CD8-positive, alpha-beta memory T cell (primary cell): ENCODE measurements at regions not wholly inside any gene's neighbourhood (a gene's known extent, or its start where the extent isn't known, plus 50 kb on each side); places are given as distances from the start of the nearest gene placed in this dataset.

ENCODE experiments used
- CTCF ChIA-PET: fragments of 350-600 bp; sonication (Branson Sonifier 250); formaldehyde crosslinking; loops from one replicate; lab custom pipeline; 2021; ENCODE audit warnings: antibody characterized with exemption; lab: Charles Lee
- POLR2A ChIA-PET: fragments of 350-600 bp; sonication (Branson Sonifier 250); formaldehyde crosslinking; loops from one replicate; lab custom pipeline; 2021; ENCODE audit warnings: antibody characterized with exemption; lab: Charles Lee
- DNase-seq, 5 donors: peaks; one replicate each; pipeline versions ENCODE4 v3.0.0 to v3.0.0-alpha.2; 2020 to 2022; ENCODE audit warnings: mixed read lengths in 1 of 5
- H3K27ac ChIP-seq: one replicate; pipeline ENCODE4 v1.7.0; 2013; ENCODE audit warnings: low read depth, mild to moderate bottlenecking, low read length, moderate library complexity
- H3K27me3 ChIP-seq: 2 replicates; pipeline ENCODE4 v1.7.0; 2013; ENCODE audit warnings: low read length, mild to moderate bottlenecking; ENCODE audit not compliant: insufficient read depth, poor library complexity, severe bottlenecking
- H3K36me3 ChIP-seq: 2 replicates; pipeline ENCODE4 v1.7.0; 2013; ENCODE audit warnings: mild to moderate bottlenecking, low read length, moderate library complexity; ENCODE audit not compliant: insufficient read depth
- H3K4me1 ChIP-seq: 2 replicates; pipeline ENCODE4 v1.7.0; 2013; ENCODE audit warnings: mild to moderate bottlenecking, low read length, moderate library complexity; ENCODE audit not compliant: insufficient read depth
- H3K4me3 ChIP-seq: 2 replicates; pipeline ENCODE4 v1.7.0; 2013; ENCODE audit warnings: mild to moderate bottlenecking, low read length
- H3K9me3 ChIP-seq: 2 replicates; pipeline ENCODE4 v1.7.0; 2013; ENCODE audit warnings: mild to moderate bottlenecking, low read length
- H3K27ac Mint-ChIP-seq, 8 donors: one replicate each; pipeline ENCODE4 v1.8.0; 2020 to 2021; ENCODE audit warnings: mixed read lengths in 8 of 8, mild to moderate bottlenecking in 6 of 8, inconsistent platforms in 3 of 8, moderate library complexity in 3 of 8
- H3K27me3 Mint-ChIP-seq, 2 donors: one replicate each; pipeline ENCODE4 v1.8.0; 2020 to 2021; ENCODE audit warnings: mixed read lengths in 2 of 2, mild to moderate bottlenecking in 1 of 2, moderate library complexity in 1 of 2
- H3K36me3 Mint-ChIP-seq, 3 donors: one replicate each; pipeline ENCODE4 v1.8.0; 2020 to 2021; ENCODE audit warnings: mixed read lengths in 3 of 3, inconsistent platforms in 1 of 3, mild to moderate bottlenecking in 1 of 3
- H3K4me1 Mint-ChIP-seq, 3 donors: one replicate each; pipeline ENCODE4 v1.8.0; 2020 to 2021; ENCODE audit warnings: mixed read lengths in 3 of 3, inconsistent platforms in 1 of 3, mild to moderate bottlenecking in 1 of 3
- H3K4me3 Mint-ChIP-seq, 7 donors: one replicate each; pipeline ENCODE4 v1.8.0; 2020 to 2021; ENCODE audit warnings: mixed read lengths in 7 of 7, mild to moderate bottlenecking in 6 of 7, moderate library complexity in 4 of 7, inconsistent platforms in 2 of 7
- H3K9me3 Mint-ChIP-seq, 5 donors: one replicate each; pipeline ENCODE4 v1.8.0; 2020 to 2022; ENCODE audit warnings: mixed read lengths in 5 of 5, mild to moderate bottlenecking in 3 of 5, moderate library complexity in 2 of 5, inconsistent platforms in 1 of 5

DNA sequence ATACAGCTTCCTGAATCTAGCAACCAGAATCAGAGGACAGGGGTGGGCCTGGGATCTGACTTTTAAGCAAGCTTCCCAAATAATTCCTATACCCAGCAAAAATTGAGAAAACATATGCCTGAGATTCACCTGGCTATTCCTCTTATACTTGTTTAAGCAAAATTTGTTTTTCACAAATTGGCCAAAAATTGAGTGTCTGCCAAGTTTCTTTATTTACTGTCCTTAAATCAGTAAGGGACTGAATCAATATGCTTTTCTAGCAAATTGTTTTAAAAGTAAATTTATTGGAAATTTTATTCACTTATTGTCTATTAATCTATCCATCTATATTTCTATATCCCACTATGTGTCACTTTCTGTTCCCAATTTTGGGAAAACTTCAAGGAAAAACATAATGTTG is 337.0 kb upstream of the ZNF804A start:
- no peak overlapping the region for H3K27ac ChIP-seq
- no peak overlapping the region for H3K4me3 ChIP-seq
- H3K27me3 ChIP-seq: no peaks in the 10 kb centered on the region
- no peak overlapping the region for H3K27ac Mint-ChIP-seq
- DNase-seq: no peak
- H3K36me3 Mint-ChIP-seq: no peaks in the 10 kb centered on the region
- no peaks in the 10 kb centered on the region for H3K4me1 ChIP-seq
- H3K27me3 Mint-ChIP-seq: no peaks in the 10 kb centered on the region
- no peaks in the 10 kb centered on the region for H3K36me3 ChIP-seq
- no peaks in the 10 kb centered on the region for H3K9me3 ChIP-seq
- ChIA-PET POLR2A (no interaction called here), CTCF (no interaction called here)
- no peaks in the 10 kb centered on the region for H3K4me1 Mint-ChIP-seq
- H3K9me3 Mint-ChIP-seq: peaks cover 0 to 12% (median 2%) of the 10 kb centered on the region in 5 donors
- no peak overlapping the region for H3K4me3 Mint-ChIP-seq

DNA sequence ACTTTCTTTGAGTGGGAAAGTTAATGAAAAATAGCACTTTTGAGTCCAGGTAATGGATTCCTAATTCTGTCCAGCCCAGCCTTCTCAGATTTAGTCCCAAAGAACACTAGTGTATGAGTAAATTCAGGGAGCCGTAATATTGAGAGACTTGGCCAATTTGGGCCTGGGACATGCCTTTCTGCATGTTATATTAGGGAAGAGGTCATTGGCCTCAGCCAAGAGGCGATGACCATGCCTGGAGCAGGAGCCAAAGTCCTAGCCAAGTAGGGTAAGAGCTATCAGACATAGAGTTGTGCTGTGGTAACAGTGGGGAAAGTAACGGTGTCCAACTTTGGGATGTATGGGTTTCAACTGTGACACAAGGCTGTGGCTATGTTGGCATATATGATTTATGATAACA is 336.5 kb upstream of the ZNF804A start:
- H3K27ac ChIP-seq: no peak overlapping the region
- no peak overlapping the region for H3K4me3 ChIP-seq
- no peak overlapping the region for H3K27ac Mint-ChIP-seq
- no peaks in the 10 kb centered on the region for H3K4me1 Mint-ChIP-seq
- no peak for DNase-seq
- H3K36me3 Mint-ChIP-seq: no peaks in the 10 kb centered on the region
- H3K27me3 ChIP-seq: no peaks in the 10 kb centered on the region
- H3K4me3 Mint-ChIP-seq: no peak overlapping the region
- peaks cover 0 to 12% (median 2%) of the 10 kb centered on the region in 5 donors for H3K9me3 Mint-ChIP-seq
- POLR2A ChIA-PET: no interaction called here
- H3K4me1 ChIP-seq: no peaks in the 10 kb centered on the region
- H3K27me3 Mint-ChIP-seq: no peaks in the 10 kb centered on the region
- no peaks in the 10 kb centered on the region for H3K9me3 ChIP-seq
- H3K36me3 ChIP-seq: no peaks in the 10 kb centered on the region
- CTCF ChIA-PET: no interaction called here

DNA sequence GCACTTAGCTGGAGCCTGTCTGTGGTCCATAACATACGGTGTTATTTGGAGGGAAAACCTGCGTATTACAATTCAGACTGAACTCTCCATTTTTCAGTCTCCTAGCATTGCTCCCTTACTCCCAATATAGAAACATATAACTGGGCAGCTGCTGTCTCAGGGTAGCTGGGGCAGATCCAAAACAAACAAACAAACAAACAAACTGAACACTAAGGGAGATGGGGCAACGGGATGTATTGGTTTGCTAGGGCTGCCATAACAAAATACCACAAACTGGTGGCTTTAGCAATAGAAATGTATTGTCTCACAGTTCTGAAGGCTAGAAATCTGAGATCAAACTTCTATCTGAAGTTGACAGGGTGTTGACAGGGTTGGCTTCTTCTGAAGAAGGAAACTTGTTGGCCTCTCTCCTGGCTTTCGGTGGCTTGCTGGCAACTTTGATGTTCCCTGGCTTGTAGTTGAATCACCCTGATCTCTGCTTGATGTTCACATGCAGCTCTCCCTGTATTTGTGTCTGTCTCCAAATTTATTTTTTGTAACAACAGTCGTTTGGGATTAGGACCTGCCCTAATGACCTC is 329.3 kb upstream of the ZNF804A start:
- Histone ChIP-seq H3K4me3 (no peak overlapping the region), H3K27ac (no peak overlapping the region), H3K9me3 (no peaks in the 10 kb centered on the region), H3K4me1 (no peaks in the 10 kb centered on the region), H3K36me3 (no peaks in the 10 kb centered on the region), H3K27me3 (no peaks in the 10 kb centered on the region)
- ChIA-PET CTCF (no interaction called here), POLR2A (no interaction called here)
- Mint-ChIP-seq H3K4me1 (no peaks in the 10 kb centered on the region), H3K27me3 (no peaks in the 10 kb centered on the region), H3K27ac (no peak overlapping the region), H3K36me3 (no peaks in the 10 kb centered on the region), H3K4me3 (no peak overlapping the region), H3K9me3 (peaks cover 0 to 17% (median 6%) of the 10 kb centered on the region in 5 donors)
- no peak for DNase-seq

DNA sequence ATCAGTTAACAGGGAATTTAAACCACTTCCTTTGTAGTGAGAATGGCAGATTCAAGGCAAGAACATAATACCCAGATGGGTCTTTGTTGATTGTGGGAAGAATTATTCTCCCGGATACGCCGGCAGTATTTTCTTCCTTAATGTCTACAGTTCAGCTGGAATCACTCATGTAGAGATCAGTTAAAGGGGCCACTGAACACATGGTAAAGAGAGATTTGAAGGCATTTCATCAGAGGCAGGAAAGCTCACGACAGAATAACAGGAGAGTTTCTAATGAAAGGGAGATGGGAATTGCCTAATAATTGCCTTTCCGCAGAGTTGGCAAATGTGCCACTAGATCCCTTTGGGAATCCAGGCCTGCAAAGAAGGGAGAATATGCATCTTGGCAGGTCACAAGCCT is 327.7 kb upstream of the ZNF804A start:
- Mint-ChIP-seq H3K36me3 (no peaks in the 10 kb centered on the region), H3K27me3 (no peaks in the 10 kb centered on the region), H3K4me3 (no peak overlapping the region), H3K4me1 (no peaks in the 10 kb centered on the region), H3K27ac (no peak overlapping the region), H3K9me3 (peaks cover 0 to 17% (median 3%) of the 10 kb centered on the region in 5 donors)
- no peaks in the 10 kb centered on the region for H3K9me3 ChIP-seq
- no peaks in the 10 kb centered on the region for H3K36me3 ChIP-seq
- no peaks in the 10 kb centered on the region for H3K27me3 ChIP-seq
- ChIA-PET CTCF (no interaction called here), POLR2A (no interaction called here)
- no peak for DNase-seq
- H3K4me1 ChIP-seq: no peaks in the 10 kb centered on the region
- H3K4me3 ChIP-seq: no peak overlapping the region
- H3K27ac ChIP-seq: no peak overlapping the region

DNA sequence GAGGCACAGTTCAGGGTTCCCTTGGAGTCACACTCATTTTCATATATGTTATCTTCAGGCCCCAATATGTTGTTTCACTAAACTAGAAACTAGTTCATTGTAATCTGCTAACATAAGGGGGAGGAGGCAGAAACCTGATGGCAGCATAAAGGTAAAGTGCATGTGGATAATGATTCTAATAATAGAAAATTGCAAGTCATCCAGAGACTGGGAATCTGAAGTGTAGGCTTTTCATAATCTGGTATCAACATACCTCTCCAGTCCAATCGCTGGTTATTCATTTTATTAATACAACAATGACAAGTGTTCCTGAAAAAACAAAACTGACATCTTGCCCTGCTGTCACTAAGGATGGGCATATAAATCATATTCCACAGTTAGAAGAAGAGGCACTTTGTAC is 326.3 kb upstream of the ZNF804A start:
- no peak for DNase-seq
- Mint-ChIP-seq H3K36me3 (no peaks in the 10 kb centered on the region), H3K4me1 (no peaks in the 10 kb centered on the region), H3K27ac (no peak overlapping the region), H3K4me3 (no peak overlapping the region), H3K27me3 (no peaks in the 10 kb centered on the region), H3K9me3 (peaks cover 0 to 23% (median 5%) of the 10 kb centered on the region in 5 donors)
- H3K36me3 ChIP-seq: no peaks in the 10 kb centered on the region
- POLR2A ChIA-PET: no interaction called here
- no peak overlapping the region for H3K27ac ChIP-seq
- H3K4me3 ChIP-seq: no peak overlapping the region
- CTCF ChIA-PET: no interaction called here
- H3K27me3 ChIP-seq: no peaks in the 10 kb centered on the region
- H3K4me1 ChIP-seq: no peaks in the 10 kb centered on the region
- no peaks in the 10 kb centered on the region for H3K9me3 ChIP-seq

DNA sequence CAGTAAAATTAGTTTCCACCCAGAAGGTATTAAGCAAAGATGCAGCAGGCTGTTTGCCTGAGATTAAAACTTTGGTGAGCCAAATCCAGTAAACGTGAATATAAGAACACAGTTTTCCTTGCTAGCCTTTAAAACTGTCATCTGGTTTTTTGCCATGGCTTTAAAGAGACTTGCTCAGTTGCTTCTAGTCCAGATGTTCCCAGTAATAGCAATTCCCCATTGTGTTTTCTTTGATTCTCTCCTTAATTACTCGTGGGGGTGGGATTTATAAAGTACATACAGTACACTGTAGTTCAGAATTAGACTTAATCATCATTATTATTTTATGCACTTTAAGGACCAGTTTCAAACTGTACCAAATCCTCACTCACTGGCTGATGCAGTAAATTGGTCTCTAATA is 303.5 kb upstream of the ZNF804A start:
- Mint-ChIP-seq H3K36me3 (no peaks in the 10 kb centered on the region), H3K4me3 (no peak overlapping the region), H3K4me1 (no peaks in the 10 kb centered on the region), H3K9me3 (peaks cover 2 to 18% (median 5%) of the 10 kb centered on the region in 5 donors), H3K27me3 (no peaks in the 10 kb centered on the region), H3K27ac (no peak overlapping the region)
- no peak overlapping the region for H3K27ac ChIP-seq
- ChIA-PET CTCF (no interaction called here), POLR2A (no interaction called here)
- no peak for DNase-seq
- H3K4me3 ChIP-seq: no peak overlapping the region
- H3K4me1 ChIP-seq: no peaks in the 10 kb centered on the region
- H3K36me3 ChIP-seq: no peaks in the 10 kb centered on the region
- H3K9me3 ChIP-seq: no peaks in the 10 kb centered on the region
- H3K27me3 ChIP-seq: no peaks in the 10 kb centered on the region

DNA sequence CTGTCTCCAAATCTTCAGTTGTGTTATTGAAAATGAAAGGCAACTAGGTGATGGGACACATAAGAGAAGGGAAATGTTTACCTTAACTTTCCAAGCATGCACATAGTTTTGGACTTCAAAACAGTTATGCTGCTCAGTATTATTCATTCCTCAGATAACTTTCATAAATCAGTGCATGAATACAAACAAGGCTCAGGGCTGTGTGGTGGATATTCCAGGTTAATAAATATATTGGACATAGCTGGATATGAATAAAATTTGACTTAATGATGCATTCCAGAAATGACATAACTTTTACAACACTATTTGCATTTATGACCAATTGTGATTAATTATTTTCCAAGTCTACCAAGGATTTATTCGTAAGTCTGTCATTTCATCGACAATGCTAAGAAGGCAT is 301.2 kb upstream of the ZNF804A start:
- Histone ChIP-seq H3K4me3 (no peak overlapping the region), H3K36me3 (no peaks in the 10 kb centered on the region), H3K4me1 (no peaks in the 10 kb centered on the region), H3K27me3 (no peaks in the 10 kb centered on the region), H3K27ac (no peak overlapping the region), H3K9me3 (no peaks in the 10 kb centered on the region)
- no peak overlapping the region for H3K4me3 Mint-ChIP-seq
- H3K9me3 Mint-ChIP-seq: peaks cover 2 to 17% (median 6%) of the 10 kb centered on the region in 5 donors
- CTCF ChIA-PET: no interaction called here
- no peaks in the 10 kb centered on the region for H3K36me3 Mint-ChIP-seq
- no peak overlapping the region for H3K27ac Mint-ChIP-seq
- no peaks in the 10 kb centered on the region for H3K4me1 Mint-ChIP-seq
- POLR2A ChIA-PET: no interaction called here
- no peaks in the 10 kb centered on the region for H3K27me3 Mint-ChIP-seq
- no peak for DNase-seq

DNA sequence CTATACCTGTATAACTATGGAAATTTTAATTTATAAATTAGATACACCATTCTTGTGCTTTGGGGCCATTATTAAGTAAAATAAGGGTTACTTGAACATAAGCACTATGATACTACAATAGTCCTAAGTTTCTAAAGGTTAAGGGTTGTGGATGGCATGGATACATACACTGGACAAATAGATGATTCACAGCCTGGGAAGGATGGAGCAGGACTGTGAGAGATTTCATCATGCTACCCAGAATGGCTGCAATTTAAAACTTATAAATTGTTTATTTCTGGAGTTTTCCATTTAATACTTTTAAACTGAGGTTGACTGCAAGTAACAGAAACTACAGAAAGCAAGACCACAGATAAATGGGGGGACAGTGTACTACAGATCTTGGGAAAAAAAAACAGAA is 295.8 kb upstream of the ZNF804A start:
- Histone ChIP-seq H3K4me1 (no peaks in the 10 kb centered on the region), H3K36me3 (no peaks in the 10 kb centered on the region), H3K9me3 (no peaks in the 10 kb centered on the region), H3K27ac (no peak overlapping the region), H3K27me3 (no peaks in the 10 kb centered on the region), H3K4me3 (no peak overlapping the region)
- Mint-ChIP-seq H3K36me3 (no peaks in the 10 kb centered on the region), H3K27me3 (no peaks in the 10 kb centered on the region), H3K27ac (no peak overlapping the region), H3K4me3 (no peak overlapping the region), H3K4me1 (no peaks in the 10 kb centered on the region), H3K9me3 (peaks cover 0 to 20% (median 3%) of the 10 kb centered on the region in 5 donors)
- ChIA-PET POLR2A (no interaction called here), CTCF (no interaction called here)
- DNase-seq: no peak

DNA sequence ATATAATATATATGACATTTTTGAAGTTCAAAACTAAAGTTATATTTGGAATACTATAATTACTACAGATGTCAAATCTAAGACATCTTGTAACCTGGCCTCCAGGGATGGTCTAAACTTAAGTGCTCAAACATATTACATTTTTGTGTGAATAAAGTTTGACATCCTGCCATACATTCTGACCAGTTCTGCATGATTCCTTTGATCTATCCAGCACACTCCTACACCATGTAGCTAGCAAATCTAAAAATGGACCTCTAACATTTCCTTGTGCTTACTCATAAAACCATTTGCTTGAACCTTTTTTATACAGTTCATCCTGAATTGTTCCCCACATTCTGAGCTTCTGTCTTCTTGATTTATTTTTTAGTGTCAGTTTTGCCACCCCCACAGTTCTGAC is 294.3 kb upstream of the ZNF804A start:
- Histone ChIP-seq H3K4me3 (no peak overlapping the region), H3K9me3 (no peaks in the 10 kb centered on the region), H3K36me3 (no peaks in the 10 kb centered on the region), H3K27me3 (no peaks in the 10 kb centered on the region), H3K27ac (no peak overlapping the region), H3K4me1 (no peaks in the 10 kb centered on the region)
- Mint-ChIP-seq H3K4me1 (no peaks in the 10 kb centered on the region), H3K4me3 (no peak overlapping the region), H3K27me3 (no peaks in the 10 kb centered on the region), H3K36me3 (no peaks in the 10 kb centered on the region), H3K9me3 (peaks cover 0 to 17% (median 3%) of the 10 kb centered on the region in 5 donors), H3K27ac (no peak overlapping the region)
- POLR2A ChIA-PET: no interaction called here
- CTCF ChIA-PET: no interaction called here
- no peak for DNase-seq
